ENCODE measurements at regions not wholly inside any gene's neighbourhood (a gene's known extent, or its start where the extent isn't known, plus 50 kb on each side); places are given as distances from the start of the nearest gene placed in this dataset.
"Not testable (repeated sequence)": the region's sequence is repeated elsewhere in the genome, so short reads cannot be mapped to it uniquely, and the experiment has no call there.

GRCh38 chr6:145531032-145531431 lies 204.3 kb downstream of the EPM2A start:
- DNase-seq = no peak

GRCh38 chr6:145531822-145532221 lies 203.5 kb downstream of the EPM2A start:
- DNase-seq = no peak

GRCh38 chr6:145532361-145532760 lies 203.0 kb downstream of the EPM2A start:
- DNase-seq = no peak

GRCh38 chr6:145534989-145535388 lies 200.3 kb downstream of the EPM2A start:
- no peak for DNase-seq

GRCh38 chr6:145538989-145539388 lies 196.3 kb downstream of the EPM2A start:
- no peak for DNase-seq

GRCh38 chr6:145539831-145540230 lies 195.5 kb downstream of the EPM2A start:
- DNase-seq = no peak

- DNase-seq = no peak
Observed at GRCh38 chr6:145540741-145541140, 194.6 kb downstream of the EPM2A start.

- DNase-seq = no peak
Observed at GRCh38 chr6:145544041-145544440, 191.3 kb downstream of the EPM2A start.

GRCh38 chr6:145544514-145544913 lies 190.8 kb downstream of the EPM2A start:
- DNase-seq = no peak

- no peak for DNase-seq
Observed at GRCh38 chr6:145546265-145546664, 189.1 kb downstream of the EPM2A start.

GRCh38 chr6:145547594-145548335 lies 187.6 kb downstream of the EPM2A start:
- DNase-seq = no peak

GRCh38 chr6:145548933-145549648 lies 186.2 kb downstream of the EPM2A start:
- DNase-seq = no peak

GRCh38 chr6:145551164-145551563 lies 184.2 kb downstream of the EPM2A start:
- no peak for DNase-seq

- no peak for DNase-seq
Observed at GRCh38 chr6:145555084-145555483, 180.2 kb downstream of the EPM2A start.

- DNase-seq = no peak
Observed at GRCh38 chr6:145557474-145557873, 177.8 kb downstream of the EPM2A start.

GRCh38 chr6:145559836-145560235 lies 175.5 kb downstream of the EPM2A start:
- no peak for DNase-seq

- DNase-seq = no peak
Observed at GRCh38 chr6:145561095-145562072, 173.9 kb downstream of the EPM2A start.

GRCh38 chr6:145562771-145563615 lies 172.3 kb downstream of the EPM2A start:
- DNase-seq = no peak

GRCh38 chr6:145564553-145564952 lies 170.8 kb downstream of the EPM2A start:
- DNase-seq = no peak

GRCh38 chr6:145567684-145568252 lies 167.6 kb downstream of the EPM2A start:
- no peak for DNase-seq

- no peak for DNase-seq
Observed at GRCh38 chr6:145569140-145569539, 166.2 kb downstream of the EPM2A start.

GRCh38 chr6:145570336-145570735 lies 165.0 kb downstream of the EPM2A start:
- not testable (repeated sequence) for DNase-seq

Data from effector CD8-positive, alpha-beta T cell (primary cell).